Dedifferentiated amniotic fluid mesenchymal stem cell (primary cell): ENCODE measurements at regions not wholly inside any gene's neighbourhood (a gene's known extent, or its start where the extent isn't known, plus 50 kb on each side); places are given as distances from the start of the nearest gene placed in this dataset.

Experiments
- DNase-seq: peaks from one replicate; pipeline ENCODE4 v3.0.0-alpha.2; 2016; ENCODE audit errors: extremely low spot score

DNA sequence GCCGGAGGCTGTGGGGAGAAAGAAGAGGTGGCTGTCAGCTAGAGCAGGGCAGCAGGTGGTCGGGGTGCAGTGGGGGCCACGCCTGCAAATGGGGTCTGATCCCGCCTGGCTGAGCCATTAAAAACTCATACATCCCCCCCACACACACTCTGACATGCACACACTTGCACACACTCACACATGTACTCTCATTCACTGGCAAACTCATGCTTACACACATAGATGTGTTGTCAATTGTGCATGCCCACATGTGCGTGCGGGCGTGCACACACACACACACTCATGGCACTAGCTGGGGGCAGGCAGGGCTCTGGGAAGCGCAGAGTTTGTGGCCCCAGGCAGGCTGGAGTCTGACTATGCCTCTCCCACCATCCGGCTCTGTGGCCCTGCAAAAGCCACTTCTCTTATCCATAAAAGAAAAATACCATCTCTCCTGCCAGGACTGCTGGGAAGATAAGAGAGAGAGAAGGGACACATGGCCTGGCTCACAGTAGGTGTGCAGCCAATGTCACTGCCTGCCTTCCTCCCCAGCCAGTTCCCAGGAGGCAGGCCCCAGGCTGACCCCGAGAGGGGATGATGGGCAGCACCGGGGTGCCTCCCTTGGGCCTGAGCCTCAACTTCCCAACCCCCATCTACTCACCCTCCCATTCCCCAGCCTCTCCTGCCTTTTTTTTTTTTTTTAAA lies 163.5 kb upstream of the LINGO1 start:
- no peak for DNase-seq

DNA sequence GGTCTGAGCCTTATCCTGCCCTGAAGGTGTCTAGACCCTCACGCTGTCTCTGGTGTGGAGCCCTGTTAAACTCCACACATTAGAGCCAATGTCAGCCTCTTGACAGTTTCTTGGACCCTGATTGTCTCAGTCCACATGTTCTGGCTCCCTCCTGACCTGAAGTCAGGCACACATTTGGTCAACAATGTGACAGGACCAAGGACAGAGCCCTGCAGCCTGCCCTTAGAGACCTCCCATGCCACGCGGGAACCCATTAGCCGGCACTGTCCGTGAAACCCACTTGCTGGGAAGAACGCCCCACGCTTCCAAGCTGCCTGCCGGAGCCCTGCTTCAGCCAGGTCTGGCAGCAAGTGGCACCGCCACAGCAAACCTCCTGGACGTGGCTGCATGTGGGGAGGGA lies 162.7 kb upstream of the LINGO1 start:
- no peak for DNase-seq

DNA sequence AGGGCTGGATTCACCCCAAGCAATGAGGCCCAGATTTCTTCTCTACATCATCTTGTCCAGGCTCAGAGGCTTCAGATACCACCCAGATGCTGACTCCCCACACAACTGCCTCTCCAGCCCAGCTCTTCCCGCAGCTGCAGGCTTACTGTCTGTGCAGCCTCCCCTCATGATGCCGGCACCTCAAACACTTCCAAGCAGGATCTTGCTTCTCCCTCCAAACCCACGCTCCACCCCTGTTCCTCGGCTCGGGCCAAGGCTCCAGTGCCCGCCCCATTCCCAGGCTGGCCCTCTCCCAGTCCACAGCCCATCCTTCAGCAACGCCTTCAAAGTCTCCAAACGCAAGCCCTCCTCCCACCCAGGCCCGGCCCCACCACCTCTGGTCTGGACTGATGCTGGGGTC lies 159.2 kb upstream of the LINGO1 start:
- no peak for DNase-seq

DNA sequence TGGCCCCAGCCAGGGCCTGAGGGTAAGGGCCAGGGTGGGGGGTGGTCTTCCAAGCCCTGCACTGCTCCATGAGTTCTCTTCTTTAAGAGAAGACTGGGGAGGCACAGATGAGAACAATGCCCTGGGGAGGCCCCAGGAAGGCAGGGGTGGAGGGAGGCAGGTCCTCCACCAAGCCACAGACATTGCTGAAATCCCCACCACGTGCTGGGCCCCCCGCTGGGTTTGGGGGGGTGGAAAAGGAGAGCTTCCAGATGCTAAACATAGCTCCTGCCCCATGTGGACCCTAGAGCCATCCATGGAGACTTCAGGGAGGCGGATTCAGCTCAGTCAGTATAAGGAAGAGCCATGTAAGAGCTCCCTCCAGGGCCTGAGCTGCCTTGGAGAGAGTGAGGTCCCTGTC lies 157.8 kb upstream of the LINGO1 start:
- no peak for DNase-seq

DNA sequence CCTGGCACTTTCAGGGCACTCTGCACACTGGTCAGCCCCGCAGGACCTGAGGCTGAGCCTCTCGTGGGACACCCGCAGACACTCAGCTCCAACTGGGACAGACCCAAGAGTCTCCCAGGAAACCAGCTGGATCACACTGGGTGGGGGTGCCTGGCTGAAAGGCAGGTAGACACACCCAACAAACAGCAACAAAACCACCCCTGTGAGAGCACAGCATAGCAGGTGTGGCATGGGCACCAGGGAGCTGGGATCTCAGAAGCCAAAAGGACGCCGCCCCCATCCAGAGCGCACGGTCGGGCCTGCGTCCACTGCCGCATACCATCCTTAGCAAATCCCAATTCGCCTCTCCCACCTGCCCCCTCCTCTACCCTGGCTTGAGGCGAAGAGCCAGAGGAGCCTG lies 154.2 kb upstream of the LINGO1 start:
- DNase-seq, result no peak

DNA sequence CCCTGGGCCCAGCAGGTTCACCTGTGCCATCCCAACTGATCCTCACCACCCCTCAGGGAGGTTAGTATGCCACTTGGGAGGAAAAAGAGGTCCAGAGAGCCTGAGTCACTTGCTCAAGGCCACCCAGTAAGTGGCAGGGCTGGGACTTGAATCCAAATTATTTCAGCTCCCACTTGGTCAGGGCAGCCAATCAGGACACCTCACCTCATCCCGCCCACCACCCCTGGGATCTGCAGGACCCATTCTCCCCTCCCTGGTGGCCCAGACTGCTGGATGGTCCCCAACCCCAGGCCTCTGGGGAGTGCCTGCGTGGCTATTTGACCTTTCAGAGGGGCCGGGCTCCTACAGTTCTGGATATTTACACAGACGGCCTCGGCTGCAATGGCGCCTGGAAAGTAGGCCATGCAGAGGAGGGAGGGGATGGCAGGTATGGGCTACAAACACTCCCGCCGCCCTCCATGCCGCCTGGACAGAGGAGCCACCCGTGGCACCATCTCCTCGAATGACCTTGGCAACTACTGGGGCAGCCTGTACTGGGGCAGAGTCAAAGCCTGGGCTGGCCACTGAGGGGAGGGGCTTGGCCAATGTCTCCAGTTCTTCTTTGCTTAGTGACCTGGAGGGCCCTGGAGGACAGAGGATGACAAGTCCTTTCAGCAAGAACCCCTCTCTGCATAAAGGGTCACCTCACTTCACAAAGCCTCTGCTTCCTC lies 153.6 kb upstream of the LINGO1 start:
- DNase-seq, result no peak

DNA sequence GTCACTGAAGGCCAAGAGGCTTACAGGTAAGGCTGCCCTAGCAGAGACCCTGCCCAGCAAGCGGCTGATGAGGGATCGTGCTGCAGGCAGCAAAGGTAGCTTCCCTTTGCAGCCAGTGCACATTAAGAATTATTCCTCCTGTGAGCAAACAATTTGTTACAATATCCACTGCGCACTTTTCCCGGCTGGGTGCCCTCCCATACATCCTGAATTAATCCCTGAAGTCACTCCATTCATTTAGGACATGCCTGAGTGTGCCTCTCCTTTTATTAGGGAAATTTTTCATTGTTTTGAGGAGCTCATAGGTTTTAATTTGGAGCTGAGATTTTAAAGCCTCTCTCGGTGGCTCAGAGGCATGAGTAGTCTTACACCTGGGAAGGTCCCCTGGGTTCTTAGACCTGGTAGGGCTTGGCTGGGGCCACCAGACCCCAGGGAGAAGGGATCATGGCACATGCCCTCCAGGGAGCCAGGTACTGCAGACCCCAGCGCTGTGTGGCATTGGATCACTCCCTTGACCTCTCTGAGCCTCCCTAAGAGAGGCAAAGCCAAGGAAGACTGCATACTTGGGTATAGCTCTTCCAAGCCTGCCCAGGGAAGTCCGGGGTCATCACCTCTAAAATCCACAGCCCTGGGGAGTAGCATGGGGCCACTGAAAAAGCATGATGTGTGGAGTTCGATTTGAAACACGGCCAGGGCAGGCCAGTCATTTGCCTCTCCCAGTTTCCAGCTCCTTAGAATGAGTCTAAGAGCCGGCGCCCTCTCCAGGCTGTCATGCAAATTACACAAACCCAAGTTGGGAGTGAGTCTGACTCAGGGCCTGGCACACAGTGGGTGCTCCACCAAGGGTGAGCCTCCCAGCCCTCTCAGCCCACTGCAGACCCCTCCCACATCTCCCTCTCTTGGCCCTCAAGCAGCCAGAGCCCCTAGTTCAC lies 151.9 kb upstream of the LINGO1 start:
- DNase-seq, result no peak

DNA sequence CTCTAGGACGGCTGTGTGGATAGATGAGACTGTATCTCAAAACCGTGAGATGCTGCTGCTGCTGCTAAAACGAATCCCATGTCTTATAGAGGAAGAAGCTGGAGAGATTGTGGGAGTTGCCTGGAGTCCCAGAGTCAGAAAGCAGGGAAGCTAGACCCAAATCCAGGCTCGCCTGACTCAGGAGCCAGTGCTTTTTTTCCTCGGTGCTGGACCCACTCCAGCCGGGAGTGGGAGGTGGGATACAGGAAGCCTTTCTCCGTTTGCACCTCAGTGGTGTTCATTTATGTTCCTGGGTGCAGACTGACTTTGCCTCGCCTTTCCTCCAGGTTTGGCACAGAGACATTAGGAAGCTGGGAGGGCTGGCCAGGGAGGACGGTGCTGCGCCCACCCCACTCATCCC lies 150.9 kb upstream of the LINGO1 start:
- no peak for DNase-seq

DNA sequence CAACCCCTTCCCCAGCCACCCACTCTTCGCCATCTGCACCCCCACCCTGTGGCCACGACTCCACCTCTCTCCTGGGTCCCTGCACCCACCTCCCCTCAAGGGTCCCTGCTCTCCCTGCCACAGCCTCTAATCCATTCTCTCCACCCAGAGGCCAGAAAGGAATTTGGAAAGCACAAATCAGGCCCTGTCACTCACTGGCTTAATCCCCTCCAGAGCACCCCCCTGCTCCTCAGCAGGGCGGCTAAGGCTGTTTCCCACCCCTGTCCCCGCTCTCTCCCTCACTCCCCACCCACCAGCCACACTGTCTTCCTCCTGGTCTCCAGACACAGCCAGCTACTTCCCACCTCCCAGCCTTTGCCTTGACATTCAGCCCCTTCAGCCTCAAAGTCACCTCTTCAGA lies 150.0 kb upstream of the LINGO1 start:
- DNase-seq, result no peak

DNA sequence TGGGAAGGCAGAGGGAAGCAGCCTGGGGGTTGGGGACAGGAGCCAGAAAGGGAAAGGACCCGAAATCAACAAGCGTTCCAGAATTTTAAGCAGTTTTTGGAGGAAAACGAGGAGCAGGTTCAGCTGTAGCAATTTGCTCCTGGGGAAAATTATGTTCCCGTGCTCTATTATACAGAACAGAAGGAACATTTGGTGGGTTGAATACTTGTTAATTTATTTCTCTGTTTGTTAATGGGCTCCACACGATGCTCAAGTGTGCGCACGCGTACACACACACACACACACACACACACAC lies 149.2 kb upstream of the LINGO1 start:
- DNase-seq, result no peak

DNA sequence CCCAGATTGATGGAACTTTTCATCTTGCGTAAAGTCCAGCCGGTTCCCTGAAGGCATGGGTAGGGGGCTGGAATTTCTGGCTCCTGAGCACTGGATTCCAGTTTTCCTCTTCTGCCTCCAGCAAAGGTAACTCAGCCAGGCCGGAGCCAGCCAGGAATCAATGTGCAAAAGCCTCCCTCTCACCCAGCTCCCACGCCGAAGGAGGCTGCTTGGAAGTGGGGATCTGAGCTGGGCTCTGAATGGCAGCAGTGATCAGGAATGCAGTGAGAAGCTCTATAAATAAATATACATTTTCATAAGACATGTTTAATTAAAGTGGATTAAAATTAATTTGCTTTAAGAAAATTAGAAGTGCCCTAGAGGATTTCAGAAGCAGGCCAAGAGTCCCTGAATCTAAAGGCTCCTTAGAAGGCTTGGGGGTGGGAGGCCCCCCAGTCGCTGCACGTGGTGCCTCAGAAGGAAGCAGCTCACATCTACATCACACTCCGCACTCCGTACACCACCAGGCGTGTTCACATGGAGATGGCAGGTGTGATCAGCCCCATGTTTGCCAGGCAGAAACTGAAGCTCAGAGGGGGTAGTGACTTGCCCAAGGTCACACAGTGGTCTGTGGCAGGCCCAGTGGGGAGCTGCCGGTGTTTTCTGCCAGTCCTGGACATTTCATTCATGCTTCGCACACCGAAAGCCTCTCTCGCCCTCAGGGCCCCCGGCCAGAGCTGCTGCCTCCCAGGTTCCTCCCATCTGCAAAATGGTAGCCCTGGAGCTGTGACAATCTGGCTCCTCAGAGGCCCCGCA lies 148.6 kb upstream of the LINGO1 start:
- DNase-seq, result no peak

DNA sequence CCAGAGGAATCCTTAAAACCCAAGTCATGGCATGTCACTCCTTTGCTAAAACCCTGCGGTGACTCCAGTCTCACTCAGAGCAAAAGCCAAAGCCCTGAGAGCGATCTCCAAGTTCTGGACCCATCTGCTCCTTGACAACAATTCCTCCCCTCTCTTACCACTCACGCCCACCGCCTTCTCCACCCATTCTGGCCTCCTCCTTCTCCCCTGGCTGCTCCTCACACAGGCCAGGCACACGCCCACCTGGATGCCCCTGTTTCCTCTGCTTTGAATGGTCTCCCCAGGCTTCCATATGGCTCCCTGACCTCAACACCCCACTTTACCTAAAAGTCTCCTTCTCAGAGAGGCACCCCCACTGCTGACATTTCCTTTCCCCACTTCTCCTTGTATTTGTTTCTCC lies 146.1 kb upstream of the LINGO1 start:
- DNase-seq, result no peak

DNA sequence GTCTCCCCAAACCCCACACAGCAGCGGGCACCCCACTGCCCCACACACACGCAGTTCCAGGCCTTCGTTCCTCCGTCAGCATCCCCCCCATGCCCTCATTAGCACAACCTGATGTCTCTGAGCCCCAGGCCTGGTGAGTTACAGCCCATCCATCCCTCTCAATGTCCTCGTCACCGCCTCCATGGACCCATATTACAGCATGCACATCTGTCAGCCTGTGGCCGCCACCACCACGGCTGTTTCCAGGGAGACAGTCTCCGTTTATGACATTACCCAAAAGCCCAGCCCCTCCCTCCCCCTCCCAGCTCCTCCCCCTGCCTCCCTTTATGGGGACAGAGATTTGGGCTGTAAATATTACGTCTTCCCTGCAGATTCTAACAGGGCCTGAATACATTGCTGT lies 143.1 kb upstream of the LINGO1 start:
- DNase-seq, result no peak

DNA sequence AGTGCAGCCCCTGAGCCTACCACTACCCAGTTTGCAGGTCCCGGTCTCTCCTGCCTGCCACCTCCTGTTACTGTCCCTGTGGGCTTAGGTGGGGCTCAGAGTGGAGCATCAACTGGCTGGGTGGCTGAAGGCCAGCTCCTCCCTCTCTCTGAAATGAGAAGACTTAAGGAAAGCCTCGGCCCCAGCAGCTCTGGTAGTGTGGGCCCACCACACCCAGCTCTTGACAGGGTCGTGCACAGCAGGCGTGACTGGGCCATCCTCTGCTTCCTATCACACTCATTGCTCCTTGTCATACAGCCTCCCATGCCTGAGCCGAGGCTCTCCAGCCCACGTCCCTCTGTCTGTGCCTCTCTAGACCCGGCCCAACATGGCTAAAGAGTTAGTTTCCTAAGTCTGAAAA lies 142.7 kb upstream of the LINGO1 start:
- no peak for DNase-seq

DNA sequence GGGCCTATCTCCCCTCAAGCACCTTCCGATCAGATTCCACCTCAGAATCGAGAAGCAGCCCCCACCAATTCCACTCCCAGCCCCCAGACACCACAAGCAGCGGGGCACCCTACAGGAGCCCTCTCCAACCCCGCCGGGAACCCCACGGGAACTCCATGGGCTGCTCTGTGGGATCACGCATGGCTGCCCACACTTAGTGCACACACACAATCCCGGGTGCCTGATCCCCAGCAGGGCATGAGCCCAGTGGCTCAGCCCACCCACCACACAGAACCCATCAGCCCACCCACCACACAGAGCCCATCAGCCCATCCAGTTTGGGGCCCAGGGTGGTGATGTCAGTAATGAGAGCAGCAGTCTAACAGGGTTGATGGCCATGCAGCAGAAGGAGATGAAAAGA lies 141.6 kb upstream of the LINGO1 start:
- no peak for DNase-seq

DNA sequence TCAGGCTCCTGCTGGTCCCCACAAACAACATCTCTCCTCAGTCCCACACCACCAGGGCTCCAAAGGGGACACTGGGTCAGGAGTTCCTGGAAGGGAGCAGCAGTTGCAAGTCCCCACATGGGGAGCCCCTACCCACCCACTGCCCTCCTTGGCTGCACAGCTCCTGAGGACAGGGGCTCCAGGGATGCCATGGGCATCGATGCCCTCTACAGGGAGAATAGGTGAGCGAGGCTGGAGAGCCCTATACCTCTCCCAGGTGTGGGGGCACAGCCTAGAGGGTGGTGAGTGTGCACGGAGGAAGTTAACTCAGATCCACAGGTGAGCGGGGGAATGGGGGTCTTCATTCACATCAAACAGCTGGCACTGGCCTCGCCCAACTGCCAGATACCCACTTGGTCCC lies 141.2 kb upstream of the LINGO1 start:
- DNase-seq, result no peak

DNA sequence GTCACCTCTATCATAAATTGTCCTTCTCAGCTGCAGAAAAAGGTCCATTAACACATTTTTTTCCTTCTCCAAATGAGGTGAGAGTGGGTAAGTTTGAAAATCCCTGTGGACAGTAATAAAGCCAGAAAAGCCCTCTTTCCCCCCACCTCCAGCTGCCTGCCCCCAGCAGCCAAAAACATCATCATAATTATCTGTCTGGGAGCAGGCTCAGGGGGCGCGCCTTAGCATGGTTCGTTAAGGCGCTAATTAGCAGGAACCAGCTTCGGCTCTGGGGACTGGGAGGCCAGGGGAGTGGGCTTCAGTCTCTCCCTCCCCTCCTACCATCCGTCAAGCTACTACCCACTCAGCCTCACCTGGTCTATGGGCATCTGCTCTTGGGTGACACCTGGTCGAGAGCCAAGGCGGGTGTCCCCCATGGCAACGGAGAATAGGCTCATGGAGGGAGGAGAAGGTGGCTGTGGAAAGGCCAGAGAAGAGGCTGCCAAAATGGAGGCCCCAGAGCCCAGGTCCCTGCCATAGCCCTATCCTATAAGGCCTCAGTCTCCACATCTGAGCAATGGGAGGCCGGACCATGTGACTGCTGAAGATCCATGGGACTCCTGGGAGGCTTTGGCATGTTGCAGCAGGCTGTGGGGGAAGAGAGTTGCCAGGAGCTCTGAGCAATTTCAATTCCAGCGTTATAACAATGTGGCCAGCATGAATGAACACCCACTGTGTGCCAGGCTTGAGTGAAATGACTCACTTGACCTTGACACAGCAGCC lies 140.1 kb upstream of the LINGO1 start:
- DNase-seq, result no peak

DNA sequence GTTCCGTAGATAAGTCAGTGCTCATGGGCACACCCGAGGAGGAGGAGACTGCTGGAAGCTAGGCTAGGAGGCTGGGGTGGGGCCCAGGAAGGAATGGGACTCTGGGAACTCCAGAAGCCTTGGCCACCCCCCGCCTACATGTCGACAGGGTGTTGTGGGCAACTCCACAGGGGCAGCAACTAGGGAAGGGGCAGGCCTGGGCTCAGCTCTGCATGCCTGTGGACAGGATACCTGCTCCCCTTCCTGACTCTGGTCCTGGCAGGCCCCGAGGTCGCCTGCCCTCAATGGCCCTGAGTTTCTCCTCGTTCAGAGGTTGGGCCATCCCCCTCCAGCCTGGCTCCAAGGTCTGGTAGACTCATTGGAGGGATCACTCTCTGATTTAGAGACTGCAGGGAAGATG lies 138.9 kb upstream of the LINGO1 start:
- no peak for DNase-seq

DNA sequence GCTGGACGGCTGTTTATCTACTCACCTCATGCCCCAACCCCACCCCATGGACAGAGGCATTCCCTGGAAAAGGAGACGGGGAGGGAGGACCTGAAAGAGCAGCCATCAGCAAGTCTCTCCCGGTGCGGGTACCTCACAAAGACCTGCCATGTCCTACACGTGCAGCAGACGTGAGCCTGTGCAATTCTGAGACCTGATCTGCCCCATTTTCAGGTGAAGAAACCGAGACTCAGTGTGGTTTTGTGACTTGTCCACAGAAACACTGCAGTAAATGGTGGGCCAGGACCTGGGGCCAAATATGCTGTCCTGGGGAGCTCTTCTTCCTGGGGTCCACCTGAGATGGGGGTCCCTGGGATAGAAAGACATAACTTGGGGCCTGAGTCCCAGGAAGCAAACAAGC lies 137.0 kb upstream of the LINGO1 start:
- DNase-seq, result no peak

DNA sequence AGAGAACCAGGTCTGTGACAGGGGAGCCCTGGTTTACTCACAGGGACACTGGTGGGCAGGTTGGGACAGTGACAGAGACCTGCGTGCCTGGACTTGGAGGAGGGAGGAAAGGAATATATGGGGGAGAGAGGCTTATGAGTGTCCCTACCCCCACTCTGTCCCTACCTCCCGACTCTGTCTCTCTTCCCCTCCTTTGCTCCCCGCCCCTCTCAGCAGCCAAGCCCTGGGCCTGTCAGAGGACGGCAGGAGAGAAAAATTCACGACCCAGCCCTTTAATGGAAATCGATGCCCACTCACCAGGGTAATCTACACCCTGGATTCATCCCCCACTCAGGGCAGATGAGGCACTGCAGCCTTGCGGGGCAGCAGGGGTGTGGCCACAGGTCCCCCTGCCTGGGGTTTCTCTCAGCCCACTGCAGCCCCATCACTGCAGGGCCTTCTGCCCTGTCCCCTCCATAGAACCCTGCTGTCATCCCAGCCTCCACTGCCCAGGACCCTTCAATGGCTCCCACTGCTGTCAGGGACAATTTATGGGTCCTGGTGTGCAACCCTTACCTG lies 135.9 kb upstream of the LINGO1 start:
- DNase-seq, result no peak

DNA sequence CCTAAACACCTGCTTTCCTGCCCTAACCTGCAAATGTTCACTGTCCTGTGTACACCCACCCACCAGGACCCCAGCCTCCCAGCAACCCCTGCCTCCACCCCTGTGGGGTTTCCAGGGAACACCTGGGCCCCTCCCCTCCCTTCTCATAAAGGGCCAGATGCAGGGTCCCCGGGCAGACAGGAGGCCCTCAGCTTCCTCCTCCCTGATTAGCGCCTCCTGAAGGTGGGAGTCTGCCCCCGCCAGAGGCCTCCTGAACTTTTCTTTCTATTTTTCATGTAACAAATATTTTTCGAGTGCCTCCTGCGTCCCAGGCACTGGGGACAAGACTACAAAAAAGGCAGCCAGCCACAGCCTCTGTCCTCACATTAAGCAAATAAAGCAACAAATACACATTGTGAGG lies 135.4 kb upstream of the LINGO1 start:
- no peak for DNase-seq
